NCI-H128 (cell line): ENCODE measurements at regions not wholly inside any gene's neighbourhood (a gene's known extent, or its start where the extent isn't known, plus 50 kb on each side); places are given as distances from the start of the nearest gene placed in this dataset.
"Not testable (repeated sequence)": the region's sequence is repeated elsewhere in the genome, so short reads cannot be mapped to it uniquely, and the experiment has no call there.

ENCODE experiments used
- DNase-seq: peaks from one replicate; lab custom pipeline; 2025; ENCODE audit not compliant: unreplicated experiment; lab: John Stamatoyannopoulos, UW

DNA sequence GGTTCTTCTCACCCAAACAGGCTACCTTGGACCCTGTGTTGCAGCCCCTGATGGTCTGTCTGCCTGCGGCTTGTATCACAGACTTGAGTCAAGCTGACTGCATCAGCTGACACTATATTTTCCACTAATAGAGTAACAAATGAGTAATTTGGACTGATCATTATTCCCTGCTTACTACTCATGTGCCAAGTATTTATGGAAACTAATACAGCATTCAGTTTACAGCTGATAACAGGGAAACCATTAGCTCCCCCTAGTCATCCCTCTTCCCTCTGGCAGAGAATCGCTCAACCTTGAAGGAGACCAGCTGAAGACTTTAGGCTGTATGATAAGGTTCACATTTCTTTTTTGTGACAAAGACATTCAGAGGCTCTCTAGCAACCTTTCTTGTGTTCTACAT, 116.6 kb upstream of the SYT6 start:
- DNase-seq = no peak

DNA sequence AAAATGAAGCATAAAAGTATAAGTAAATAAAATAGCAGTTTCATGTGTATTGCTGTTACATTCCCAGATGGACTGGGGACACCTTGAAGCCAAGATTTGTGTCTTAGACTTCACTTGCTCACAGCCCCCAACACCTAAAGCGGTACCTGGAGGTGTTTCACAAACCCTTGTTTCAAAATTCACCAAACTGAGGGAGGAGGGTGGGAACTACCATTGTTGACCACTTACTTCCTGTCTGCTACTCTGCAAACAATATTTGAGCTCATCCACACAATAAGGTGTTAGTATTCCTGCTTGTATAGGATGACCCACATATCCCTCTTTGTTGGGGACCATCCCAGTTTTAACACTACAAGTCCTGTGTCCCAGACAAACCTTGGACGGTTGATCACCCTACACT, 115.9 kb upstream of the SYT6 start:
- DNase-seq = no peak

GRCh38 chr1:114263343-114263742, 109.7 kb upstream of the SYT6 start:
- DNase-seq = no peak

DNA sequence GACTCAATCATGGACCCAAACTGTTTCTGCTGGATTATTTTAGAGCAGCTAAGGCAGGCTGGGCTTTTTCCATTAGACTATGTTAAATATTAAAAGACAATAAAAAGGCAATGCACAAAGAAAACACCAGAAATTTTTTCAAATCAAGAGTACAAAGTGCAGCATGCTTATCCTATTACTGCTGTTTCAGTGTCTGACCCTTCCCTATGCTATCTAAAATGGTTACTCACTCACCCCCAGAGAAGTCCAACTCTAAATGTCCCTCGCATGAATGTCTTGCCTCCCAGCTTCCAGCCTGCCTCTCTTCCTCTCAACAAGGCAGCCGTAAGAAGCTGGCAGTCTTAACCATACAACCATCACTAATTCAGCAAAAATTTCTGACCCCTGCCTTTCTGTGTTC, 108.7 kb upstream of the SYT6 start:
- no peak for DNase-seq

- no peak for DNase-seq
Observed at GRCh38 chr1:114260805-114261484, 107.3 kb upstream of the SYT6 start.

DNA sequence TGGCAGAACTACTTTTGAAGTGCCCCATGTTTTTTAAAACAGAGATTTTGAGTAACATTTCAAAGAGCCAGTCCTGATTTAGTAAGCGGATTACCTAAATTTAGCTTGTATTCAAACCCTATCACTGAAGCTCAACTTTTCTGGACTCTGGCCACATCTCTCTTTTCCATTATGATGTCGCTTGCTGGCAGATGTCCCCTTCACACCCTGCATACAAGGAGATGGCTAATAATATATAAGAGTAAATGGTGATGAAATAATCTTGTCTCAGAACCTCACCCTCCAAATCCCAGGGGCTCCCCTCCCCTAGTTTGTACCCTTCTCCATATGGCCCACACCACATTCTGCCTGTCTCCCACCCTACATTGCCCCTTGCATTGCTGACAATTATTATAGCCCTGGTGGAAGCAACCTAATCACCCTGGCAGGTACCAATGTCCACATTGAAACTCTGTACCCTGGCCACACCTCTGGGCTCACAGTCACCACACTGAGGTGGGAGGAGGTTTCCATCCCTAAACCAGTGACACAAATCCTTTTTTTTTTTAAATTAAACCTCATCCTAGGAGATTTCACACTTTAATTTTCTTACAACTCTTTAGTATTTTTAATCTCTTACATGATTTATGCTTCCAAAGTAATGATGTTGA, 106.0 kb upstream of the SYT6 start:
- DNase-seq = no peak

DNA sequence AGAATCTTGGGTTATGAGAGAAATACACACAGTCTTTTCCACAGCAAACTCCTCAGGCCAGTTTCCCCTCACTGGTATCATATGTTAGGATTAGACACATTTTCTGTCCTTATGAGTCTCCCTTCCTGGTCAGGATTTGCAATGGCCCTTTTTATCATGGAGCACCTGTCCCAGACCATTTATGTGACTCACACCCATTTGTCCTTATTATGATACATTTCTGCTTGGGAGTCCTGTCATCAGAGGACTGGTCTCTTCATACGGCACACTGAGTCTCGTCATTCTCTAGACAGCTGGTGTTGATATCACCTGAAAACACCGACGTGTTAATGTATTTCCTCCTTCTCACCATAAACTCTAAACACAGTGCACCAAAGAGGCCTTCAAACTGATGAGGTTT, 105.0 kb upstream of the SYT6 start:
- no peak for DNase-seq

DNA sequence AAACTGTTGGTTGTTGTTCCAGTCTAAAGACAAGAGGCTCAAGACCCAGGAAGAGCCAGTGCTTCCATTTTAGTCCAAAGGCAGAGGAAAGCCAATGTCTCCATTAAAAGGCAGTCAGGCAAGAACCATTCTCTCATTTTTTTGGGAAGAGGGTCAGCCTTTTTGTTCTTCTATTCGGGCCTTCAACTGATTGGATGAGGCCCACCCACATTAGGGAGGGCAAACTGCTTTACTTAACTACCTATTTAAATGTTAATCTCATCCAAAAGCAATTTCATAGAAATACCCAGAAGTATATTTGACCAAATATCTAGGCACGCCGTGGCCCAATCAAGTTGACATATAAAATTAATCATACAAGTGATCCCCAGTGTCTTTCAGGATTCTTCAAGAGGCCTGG, 104.4 kb upstream of the SYT6 start:
- DNase-seq = no peak

DNA sequence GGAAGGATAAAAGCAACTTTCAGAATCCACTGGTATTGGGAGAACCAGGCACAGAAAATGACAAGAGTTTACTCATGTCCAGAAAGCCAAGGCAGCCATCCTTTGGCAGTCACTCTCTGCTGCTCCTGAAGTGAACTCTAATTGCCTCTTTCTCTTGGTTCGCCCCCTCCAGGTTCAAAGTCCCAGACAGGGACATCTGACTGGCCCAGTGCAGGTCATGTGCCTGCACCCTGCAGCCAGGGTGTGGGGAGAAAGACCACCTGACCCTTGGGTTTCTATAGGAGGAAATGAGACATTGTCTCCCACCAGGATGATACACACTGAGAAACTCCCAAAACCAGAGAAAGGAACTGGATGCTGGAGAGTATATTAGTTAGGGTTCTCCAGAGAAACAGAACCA, 103.9 kb upstream of the SYT6 start:
- DNase-seq = no peak

DNA sequence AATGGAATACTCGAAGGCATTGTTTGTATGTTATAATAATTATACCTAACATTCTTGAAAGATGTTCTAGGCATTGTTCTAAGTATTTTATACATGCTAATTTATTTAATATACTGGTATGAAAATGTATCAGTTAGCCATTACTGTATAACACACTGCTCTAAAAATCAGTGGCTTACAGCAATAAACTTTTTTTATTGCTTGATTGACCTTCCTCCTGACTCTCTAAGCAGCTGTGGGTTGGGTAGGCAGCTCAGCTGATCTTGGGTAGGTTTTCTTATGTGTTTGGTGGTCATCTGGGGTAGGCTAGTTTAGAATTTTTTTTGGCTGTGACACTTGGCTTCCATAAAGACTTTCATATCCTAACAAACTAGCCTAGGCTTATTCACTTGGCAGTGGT, 100.2 kb upstream of the SYT6 start:
- DNase-seq = no peak

DNA sequence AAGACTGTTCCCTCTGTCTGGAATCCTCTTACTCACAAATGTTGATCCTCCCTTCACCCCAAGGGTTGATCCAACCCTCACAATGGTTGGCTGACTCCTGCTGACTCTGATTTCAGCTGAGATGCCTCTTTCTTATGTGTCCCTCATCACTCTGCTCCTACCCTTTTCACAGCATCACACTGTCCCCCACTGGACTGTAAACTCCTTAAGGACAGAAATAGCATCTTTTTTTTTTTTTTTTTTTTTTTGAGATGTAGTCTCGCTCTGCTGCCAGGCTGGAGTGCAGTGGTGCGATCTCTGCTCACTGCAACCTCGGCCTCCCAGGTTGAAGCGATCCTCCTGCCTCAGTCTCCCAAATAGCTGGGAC, 97.9 kb upstream of the SYT6 start:
- no peak for DNase-seq

- DNase-seq = no peak
Observed at GRCh38 chr1:114250683-114251572, 97.3 kb upstream of the SYT6 start.

GRCh38 chr1:114249691-114250090, 96.0 kb upstream of the SYT6 start:
- DNase-seq = no peak

DNA sequence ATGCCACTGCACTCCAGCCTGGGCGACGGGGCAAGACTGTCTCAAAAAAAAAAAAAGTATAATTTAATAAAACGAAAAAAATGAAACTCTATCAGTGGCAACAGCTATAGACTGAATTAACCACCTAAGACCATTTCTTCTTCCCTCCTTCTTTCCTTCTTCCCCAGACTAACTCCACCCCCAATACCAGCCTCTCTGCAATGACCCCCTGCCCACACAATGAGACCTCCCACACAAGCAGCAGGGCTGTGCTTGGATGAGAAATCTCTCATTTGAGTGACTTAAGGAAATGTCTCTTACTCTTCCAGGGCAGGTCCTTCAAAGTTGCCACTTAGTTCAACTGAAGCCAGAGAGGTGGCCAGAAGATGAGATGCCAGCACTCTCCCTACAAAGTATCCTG, 94.5 kb upstream of the SYT6 start:
- no peak for DNase-seq

- not testable (repeated sequence) for DNase-seq
Observed at GRCh38 chr1:114242531-114243210, 89.0 kb upstream of the SYT6 start.

DNA sequence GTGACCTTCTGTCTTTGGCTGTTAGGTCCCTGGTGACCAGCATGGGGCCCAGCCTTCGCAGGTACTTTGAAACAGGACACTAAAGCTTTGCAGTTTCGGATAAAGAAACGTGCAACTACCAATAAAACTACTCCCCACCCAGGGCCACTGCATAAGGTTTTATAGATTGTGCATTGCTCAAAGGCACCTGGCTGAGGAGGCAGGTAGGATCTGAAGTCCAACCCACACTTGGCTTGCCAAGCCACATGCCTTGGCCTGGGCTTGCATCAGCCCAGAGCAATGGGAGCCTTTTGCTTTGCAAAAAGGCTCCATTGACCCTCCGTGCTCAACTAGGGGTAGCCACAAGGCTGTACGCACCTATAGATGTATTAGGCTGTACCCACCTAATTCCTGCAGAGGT, 84.4 kb upstream of the SYT6 start:
- DNase-seq = no peak

- no peak for DNase-seq
Observed at GRCh38 chr1:114236517-114236916, 82.8 kb upstream of the SYT6 start.

DNA sequence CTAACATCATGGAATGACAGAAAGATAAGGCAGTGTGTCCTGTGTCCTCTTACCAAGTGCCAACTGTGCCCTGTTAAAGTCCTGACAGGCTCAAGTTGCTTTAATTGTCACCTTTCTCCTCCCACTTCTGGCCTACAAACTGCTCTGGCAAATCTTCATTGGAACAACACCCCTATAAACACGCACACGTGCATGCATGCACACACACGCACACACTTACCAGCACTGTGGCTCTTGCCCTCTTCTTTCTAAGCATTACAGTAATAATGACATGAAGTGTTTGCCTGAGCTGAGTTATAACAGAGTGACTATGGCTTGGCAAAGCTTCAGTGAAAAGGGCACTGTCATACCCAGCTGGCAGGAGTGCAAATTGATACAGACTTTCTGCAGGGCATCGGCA, 82.3 kb upstream of the SYT6 start:
- DNase-seq = no peak

GRCh38 chr1:114235281-114235680, 81.6 kb upstream of the SYT6 start:
- DNase-seq = no peak

DNA sequence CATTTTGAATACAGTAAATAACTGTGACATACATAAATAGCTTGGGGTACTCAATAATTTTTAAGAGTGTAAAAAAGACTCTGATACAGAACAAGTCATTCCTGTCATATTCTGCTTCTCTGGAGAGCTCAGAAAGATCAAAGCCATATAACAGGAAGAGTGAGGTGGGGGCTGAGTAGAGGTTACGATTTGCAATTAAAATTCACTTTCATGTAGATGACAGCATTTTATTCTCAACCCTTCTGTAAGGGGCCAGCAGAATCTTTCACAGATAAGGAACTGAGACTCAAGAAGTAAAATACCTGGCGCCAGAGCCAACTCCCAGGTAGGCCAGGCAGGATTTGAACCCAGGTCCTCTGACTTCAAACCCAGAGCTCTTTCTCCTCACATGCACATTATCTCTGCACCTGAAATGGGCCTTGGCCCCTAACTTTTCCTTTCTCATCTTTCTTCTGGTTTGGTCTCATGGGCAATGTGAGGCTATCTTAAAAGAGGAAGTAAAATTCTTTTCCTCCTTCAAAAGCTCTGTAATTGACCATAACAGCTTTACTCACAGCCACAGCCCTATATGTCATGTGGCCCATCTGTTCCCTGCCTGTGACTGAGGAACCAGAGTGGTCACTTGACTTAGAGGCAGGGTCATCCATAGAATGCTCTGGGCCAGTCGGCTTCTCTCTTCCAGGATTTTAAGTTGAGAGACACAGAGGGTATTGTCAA, 80.9 kb upstream of the SYT6 start:
- DNase-seq = no peak

DNA sequence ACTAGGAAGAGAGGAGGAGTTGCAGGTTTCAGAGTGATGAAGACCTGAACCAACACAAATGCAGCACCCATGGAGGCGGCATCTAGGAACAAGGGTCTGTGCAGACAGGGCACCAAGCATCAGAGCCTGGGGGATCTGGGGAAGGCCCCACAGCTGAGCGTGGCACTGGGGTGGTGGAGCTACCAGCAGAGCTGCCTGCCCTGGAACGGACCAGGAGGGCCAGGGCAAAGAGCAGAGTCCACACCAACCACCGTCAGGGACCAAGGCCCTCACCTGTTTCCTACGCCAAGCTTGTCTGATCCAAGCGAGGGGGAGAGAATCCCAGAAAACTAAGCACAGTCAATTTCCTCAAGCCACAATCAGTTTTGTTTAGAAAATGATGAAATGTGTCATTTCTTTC, 79.0 kb upstream of the SYT6 start:
- DNase-seq = no peak
